Subcutaneous abdominal adipose tissue (tissue), 5 donors: ENCODE measurements at regions not wholly inside any gene's neighbourhood (a gene's known extent, or its start where the extent isn't known, plus 50 kb on each side); places are given as distances from the start of the nearest gene placed in this dataset.

ENCODE experiments used
- H3K27ac ChIP-seq: one replicate; pipeline ENCODE4 v1.7.0; 2013; ENCODE audit warnings: low read depth, mild to moderate bottlenecking, inconsistent platforms, low read length, moderate library complexity
- H3K27me3 ChIP-seq, 5 donors: one replicate each; pipeline ENCODE4 v1.7.0; 2013; ENCODE audit warnings: low read length in 5 of 5, inconsistent platforms in 1 of 5; ENCODE audit not compliant: control insufficient read depth in 5 of 5, insufficient read depth in 4 of 5
- H3K36me3 ChIP-seq, 5 donors: one replicate each; pipeline ENCODE4 v1.7.0; 2013; ENCODE audit warnings: low read length in 5 of 5; ENCODE audit not compliant: control insufficient read depth in 5 of 5, insufficient read depth in 5 of 5
- H3K4me1 ChIP-seq, 5 donors: one replicate each; pipeline ENCODE4 v1.7.0; 2013; ENCODE audit warnings: low read length in 5 of 5, mild to moderate bottlenecking in 3 of 5, moderate library complexity in 1 of 5; ENCODE audit not compliant: control insufficient read depth in 5 of 5, insufficient read depth in 5 of 5
- H3K4me3 ChIP-seq, 5 donors: one replicate each; pipeline ENCODE4 v1.7.0; 2013; ENCODE audit warnings: low read length in 5 of 5, low read depth in 1 of 5
- H3K9ac ChIP-seq, 5 donors: one replicate each; pipeline ENCODE4 v1.7.0; 2013; ENCODE audit warnings: low read length in 5 of 5, mild to moderate bottlenecking in 4 of 5, moderate library complexity in 3 of 5
- H3K9me3 ChIP-seq, 5 donors: one replicate each; pipeline ENCODE4 v1.7.0; 2013; ENCODE audit warnings: low read length in 5 of 5; ENCODE audit not compliant: control insufficient read depth in 5 of 5
- donor health status: healthy.
- donor health status: healthy.
- donor health status: healthy.
- donor health status: healthy.
- donor health status: healthy.

DNA sequence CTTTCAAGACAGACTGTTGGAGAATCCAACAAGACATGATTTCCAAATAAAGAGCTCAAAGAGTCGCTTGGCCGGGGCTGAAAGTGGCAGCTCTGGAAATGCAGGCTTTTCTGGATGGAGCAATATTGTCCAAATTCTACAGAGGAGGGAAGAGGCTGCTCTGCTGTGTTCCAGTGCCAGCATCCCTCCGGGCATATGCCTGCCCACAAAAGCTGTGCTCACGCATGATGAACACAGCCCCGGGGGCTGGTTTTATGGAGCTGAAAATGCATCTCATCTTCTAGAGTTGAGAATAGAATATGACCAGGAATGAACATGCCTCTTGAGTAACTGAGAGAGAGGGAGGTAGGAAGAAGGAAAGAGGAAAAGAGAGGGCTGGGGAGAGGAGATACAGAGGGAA, 74.7 kb upstream of the TOX3 start:
- peaks cover 0 to 10% (median 5%) of the 10 kb centered on the region in 5 donors for H3K9me3 ChIP-seq
- no peak overlapping the region for H3K27ac ChIP-seq
- H3K27me3 ChIP-seq = no peaks in the 10 kb centered on the region
- no peak overlapping the region for H3K9ac ChIP-seq
- no peaks in the 10 kb centered on the region for H3K36me3 ChIP-seq
- H3K4me3 ChIP-seq = no peak overlapping the region
- no peaks in the 10 kb centered on the region for H3K4me1 ChIP-seq

GRCh38 chr16:52618753-52619497, 72.0 kb upstream of the TOX3 start:
- Histone ChIP-seq H3K9ac (no peak overlapping the region), H3K27ac (no peak overlapping the region), H3K4me3 (no peak overlapping the region), H3K36me3 (no peaks in the 10 kb centered on the region), H3K9me3 (peaks cover 0 to 10% (median 5%) of the 10 kb centered on the region in 5 donors), H3K4me1 (no peaks in the 10 kb centered on the region), H3K27me3 (no peaks in the 10 kb centered on the region)

GRCh38 chr16:52617591-52617990, 70.6 kb upstream of the TOX3 start:
- Histone ChIP-seq H3K9me3 (peaks cover 0 to 10% (median 5%) of the 10 kb centered on the region in 5 donors), H3K9ac (no peak overlapping the region), H3K36me3 (no peaks in the 10 kb centered on the region), H3K4me3 (no peak overlapping the region), H3K27ac (no peak overlapping the region), H3K4me1 (no peaks in the 10 kb centered on the region), H3K27me3 (no peaks in the 10 kb centered on the region)

- Histone ChIP-seq H3K27ac (no peak overlapping the region), H3K27me3 (no peaks in the 10 kb centered on the region), H3K9me3 (peaks cover 0 to 3% (median 0%) of the 10 kb centered on the region in 5 donors), H3K9ac (no peak overlapping the region), H3K4me3 (no peak overlapping the region), H3K36me3 (no peaks in the 10 kb centered on the region), H3K4me1 (no peaks in the 10 kb centered on the region)
Measured at GRCh38 chr16:52613508-52613907, 66.6 kb upstream of the TOX3 start.

DNA sequence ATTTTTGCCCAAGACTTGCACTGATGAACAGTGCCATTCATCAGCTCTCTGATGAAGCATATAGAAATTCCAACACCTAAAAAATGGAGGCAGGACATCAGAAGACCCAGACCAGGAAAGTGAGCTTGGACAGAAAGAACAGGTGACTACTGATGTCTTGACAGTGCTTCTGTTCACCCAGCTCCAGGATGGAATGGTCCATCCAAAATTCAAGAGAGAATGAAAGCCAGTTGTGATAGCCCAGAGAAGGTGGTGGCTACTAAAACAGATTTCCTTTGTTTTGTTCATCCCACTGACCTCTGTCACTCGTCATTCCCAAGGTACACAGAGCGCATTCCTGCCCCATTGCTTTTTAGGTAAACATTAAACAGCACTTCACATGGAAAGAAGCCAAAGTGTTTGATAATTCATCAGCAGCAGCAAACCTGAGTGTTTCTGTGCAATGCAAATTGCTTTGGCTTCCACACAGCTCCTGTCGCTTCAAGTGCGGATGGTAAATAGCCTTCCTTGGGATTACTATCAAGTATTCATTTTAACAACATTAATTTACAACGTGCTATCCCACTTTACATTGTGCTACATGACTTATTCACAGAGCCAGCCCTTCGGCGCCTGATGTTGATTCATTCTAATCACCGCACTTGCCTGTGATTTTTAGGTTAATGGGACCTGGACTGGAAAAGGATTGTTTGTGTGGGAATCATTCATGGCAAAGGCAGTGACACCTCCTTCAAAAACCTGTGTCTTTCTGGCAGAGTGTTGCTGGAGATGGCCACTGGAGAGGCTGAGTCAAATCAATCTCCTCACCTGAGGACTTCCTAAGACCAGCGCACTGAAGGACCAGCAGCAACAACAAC, 65.1 kb upstream of the TOX3 start:
- no peaks in the 10 kb centered on the region for H3K36me3 ChIP-seq
- H3K9ac ChIP-seq = no peak overlapping the region
- no peaks in the 10 kb centered on the region for H3K27me3 ChIP-seq
- no peaks in the 10 kb centered on the region for H3K4me1 ChIP-seq
- peaks cover 0 to 3% (median 0%) of the 10 kb centered on the region in 5 donors for H3K9me3 ChIP-seq
- no peak overlapping the region for H3K27ac ChIP-seq
- H3K4me3 ChIP-seq = no peak overlapping the region

DNA sequence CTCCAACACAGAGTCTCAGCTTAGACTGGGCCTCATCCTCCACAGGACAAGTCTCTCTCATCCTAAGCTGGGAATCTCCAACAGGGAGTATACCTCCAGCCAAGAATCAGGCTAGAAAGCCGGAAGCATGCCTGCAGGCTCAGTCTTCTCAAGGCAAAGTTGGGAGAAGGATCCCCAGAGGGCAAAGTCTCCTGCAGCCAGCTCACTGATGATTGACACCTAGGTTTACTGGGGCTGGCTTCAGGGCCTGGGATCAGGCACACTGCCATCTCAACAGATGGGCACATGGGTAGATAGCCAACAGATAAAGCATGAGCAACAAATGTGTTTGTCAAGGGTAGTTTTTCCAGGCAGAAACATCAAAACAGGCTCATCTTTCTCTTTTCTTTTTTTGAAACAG, 56.1 kb upstream of the TOX3 start:
- no peaks in the 10 kb centered on the region for H3K4me1 ChIP-seq
- no peak overlapping the region for H3K9ac ChIP-seq
- H3K27me3 ChIP-seq = no peaks in the 10 kb centered on the region
- H3K36me3 ChIP-seq = no peaks in the 10 kb centered on the region
- H3K27ac ChIP-seq = no peak overlapping the region
- H3K4me3 ChIP-seq = no peak overlapping the region
- no peaks in the 10 kb centered on the region for H3K9me3 ChIP-seq

DNA sequence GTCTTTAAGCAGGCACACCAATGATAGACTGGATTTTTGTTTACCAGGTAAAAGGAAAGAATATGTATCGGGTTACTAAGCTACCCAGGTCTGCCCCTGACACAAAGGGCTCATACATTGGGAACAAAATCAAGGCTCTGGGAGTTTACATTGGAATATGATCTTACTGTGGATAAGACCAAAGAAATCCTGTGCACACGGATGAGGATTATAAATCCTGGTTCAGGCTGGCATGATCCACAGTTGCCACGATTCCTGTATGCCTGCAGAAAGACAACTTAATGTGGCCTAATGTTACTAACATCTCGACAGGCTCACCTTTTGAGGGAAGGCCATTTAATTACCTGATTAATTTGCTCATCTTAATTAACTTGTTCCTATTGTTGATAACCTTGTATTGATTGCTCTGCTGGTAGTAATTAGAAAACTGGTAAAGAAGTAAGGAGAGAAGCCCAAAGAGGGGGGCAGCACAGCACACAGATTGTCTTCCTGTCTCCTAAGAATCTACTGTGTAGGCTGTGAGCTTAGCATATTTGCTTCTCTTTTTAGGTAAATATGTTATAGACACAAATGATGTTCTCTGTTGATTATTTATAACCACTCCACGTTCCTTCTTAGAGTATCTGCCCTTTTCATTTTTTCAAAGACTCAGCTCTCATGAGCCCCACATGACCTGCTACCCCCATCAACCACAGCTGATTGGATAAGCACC, 51.0 kb upstream of the TOX3 start:
- H3K27me3 ChIP-seq = no peaks in the 10 kb centered on the region
- no peaks in the 10 kb centered on the region for H3K36me3 ChIP-seq
- no peak overlapping the region for H3K4me3 ChIP-seq
- no peaks in the 10 kb centered on the region for H3K9me3 ChIP-seq
- no peak overlapping the region for H3K27ac ChIP-seq
- no peaks in the 10 kb centered on the region for H3K4me1 ChIP-seq
- no peak overlapping the region for H3K9ac ChIP-seq

GRCh38 chr16:52597073-52597771, 50.3 kb upstream of the TOX3 start:
- H3K36me3 ChIP-seq = no peaks in the 10 kb centered on the region
- H3K4me3 ChIP-seq = no peak overlapping the region
- H3K27ac ChIP-seq = no peak overlapping the region
- H3K27me3 ChIP-seq = no peaks in the 10 kb centered on the region
- no peak overlapping the region for H3K9ac ChIP-seq
- no peaks in the 10 kb centered on the region for H3K4me1 ChIP-seq
- H3K9me3 ChIP-seq = no peaks in the 10 kb centered on the region
